PC-3 (cell line): ENCODE measurements at regions not wholly inside any gene's neighbourhood (a gene's known extent, or its start where the extent isn't known, plus 50 kb on each side); places are given as distances from the start of the nearest gene placed in this dataset.

ENCODE experiments used
- EZH2 ChIP-seq: fragments of 300-600 bp; sonication (generic); IDR thresholded peaks from one replicate; pipeline ENCODE4 v1.6.1; 2017; ENCODE audit warnings: antibody characterized with exemption, mild to moderate bottlenecking, low read length; ENCODE audit not compliant: unreplicated experiment
- EZH2phosphoT487 ChIP-seq: fragments of 300-600 bp; sonication (generic); IDR thresholded peaks from 2 replicates; pipeline ENCODE4 v1.6.1; 2018; ENCODE audit warnings: mild to moderate bottlenecking, antibody characterized with exemption, low read length, borderline replicate concordance
- TF ChIP-seq, protein P1 (sequence below): fragments of 300-600 bp; sonication (generic); conservative IDR thresholded peaks from 2 replicates; pipeline ENCODE4 v1.5.1; 2017; ENCODE audit warnings: antibody characterized with exemption, low read depth, mild to moderate bottlenecking, low read length

DNA sequence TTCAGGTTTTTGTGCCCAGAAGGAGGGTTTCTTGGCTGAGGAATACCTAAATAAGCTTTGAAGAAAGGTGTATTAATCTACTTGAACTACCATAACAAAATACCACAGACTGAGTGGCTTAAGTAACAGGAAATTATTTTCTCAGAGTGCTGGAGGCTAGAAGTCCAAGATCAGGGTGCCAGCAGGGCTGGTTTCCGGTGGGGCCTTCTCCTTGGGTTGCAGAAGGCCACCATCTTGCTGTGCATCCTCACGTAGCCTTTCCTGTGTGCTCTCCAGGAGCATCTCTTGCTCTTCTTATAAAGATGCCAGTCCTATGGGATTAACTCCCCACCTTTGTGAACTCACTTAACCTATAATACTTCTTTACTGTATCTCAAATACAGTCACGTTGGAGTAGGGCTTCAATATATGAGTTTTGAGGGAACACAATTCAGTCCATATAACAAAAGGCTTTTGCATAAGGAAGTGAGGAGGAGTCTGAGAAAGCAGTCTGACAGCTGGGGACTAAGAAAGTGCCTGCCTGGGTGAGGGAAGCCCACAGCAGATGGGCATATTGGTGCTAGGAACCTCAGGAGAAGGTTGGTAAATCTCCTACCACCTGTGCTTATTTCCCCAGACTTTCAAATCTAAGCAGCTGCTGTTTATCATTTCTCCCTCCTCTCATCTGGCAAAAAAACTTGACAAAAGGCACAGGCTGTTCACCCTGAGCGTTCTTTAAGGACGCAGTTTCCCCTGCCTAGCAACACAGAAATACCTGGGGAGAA is 89.6 kb upstream of the CBLB start:
- TF ChIP-seq, protein P1, sequence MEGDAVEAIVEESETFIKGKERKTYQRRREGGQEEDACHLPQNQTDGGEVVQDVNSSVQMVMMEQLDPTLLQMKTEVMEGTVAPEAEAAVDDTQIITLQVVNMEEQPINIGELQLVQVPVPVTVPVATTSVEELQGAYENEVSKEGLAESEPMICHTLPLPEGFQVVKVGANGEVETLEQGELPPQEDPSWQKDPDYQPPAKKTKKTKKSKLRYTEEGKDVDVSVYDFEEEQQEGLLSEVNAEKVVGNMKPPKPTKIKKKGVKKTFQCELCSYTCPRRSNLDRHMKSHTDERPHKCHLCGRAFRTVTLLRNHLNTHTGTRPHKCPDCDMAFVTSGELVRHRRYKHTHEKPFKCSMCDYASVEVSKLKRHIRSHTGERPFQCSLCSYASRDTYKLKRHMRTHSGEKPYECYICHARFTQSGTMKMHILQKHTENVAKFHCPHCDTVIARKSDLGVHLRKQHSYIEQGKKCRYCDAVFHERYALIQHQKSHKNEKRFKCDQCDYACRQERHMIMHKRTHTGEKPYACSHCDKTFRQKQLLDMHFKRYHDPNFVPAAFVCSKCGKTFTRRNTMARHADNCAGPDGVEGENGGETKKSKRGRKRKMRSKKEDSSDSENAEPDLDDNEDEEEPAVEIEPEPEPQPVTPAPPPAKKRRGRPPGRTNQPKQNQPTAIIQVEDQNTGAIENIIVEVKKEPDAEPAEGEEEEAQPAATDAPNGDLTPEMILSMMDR: no peak
- no peak for TF ChIP-seq EZH2
- no peak for TF ChIP-seq EZH2phosphoT487
